CD14-positive monocyte (primary cell): ENCODE measurements at regions not wholly inside any gene's neighbourhood (a gene's known extent, or its start where the extent isn't known, plus 50 kb on each side); places are given as distances from the start of the nearest gene placed in this dataset.

Experiments used
- DNase-seq, 3 donors: peaks; one replicate each; pipeline ENCODE4 v3.0.0-alpha.2; 2011 to 2022
- H2AFZ ChIP-seq: 2 replicates; pipeline ENCODE4 v1.6.0; 2012; ENCODE audit warnings: mild to moderate bottlenecking, low read depth, low read length, inconsistent platforms; ENCODE audit not compliant: insufficient read depth, poor library complexity, severe bottlenecking
- H3K27ac ChIP-seq, 2 donors: 1 replicate in 1 of 2; 2 replicates in 1 of 2; pipeline ENCODE4 v1.5.1; 2012 to 2013; ENCODE audit warnings: low read length in 2 of 2, control low read depth in 1 of 2, inconsistent platforms in 1 of 2, low read depth in 1 of 2, mild to moderate bottlenecking in 1 of 2
- H3K27me3 ChIP-seq, 2 donors: one replicate each; pipeline versions ENCODE4 v1.6.0 to v1.6.1; 2011 to 2013; ENCODE audit warnings: low read length in 2 of 2; ENCODE audit not compliant: control insufficient read depth in 2 of 2, insufficient read depth in 2 of 2
- H3K36me3 ChIP-seq, 2 donors: replicated peaks in 1 of 2; 1 replicate in 1 of 2; 2 replicates in 1 of 2; pipeline versions ENCODE4 v1.5.1 to v1.6.1; 2012 to 2013; ENCODE audit warnings: low read length in 2 of 2, control low read depth in 1 of 2, inconsistent platforms in 1 of 2, mild to moderate bottlenecking in 1 of 2; ENCODE audit not compliant: insufficient read depth in 2 of 2, control insufficient read depth in 1 of 2
- H3K4me1 ChIP-seq, 2 donors: 1 replicate in 1 of 2; 2 replicates in 1 of 2; pipeline versions ENCODE4 v1.5.1 to v1.6.1; 2012 to 2013; ENCODE audit warnings: low read length in 2 of 2, control low read depth in 1 of 2, inconsistent platforms in 1 of 2, mild to moderate bottlenecking in 1 of 2, moderate library complexity in 1 of 2; ENCODE audit not compliant: insufficient read depth in 2 of 2, control insufficient read depth in 1 of 2
- H3K4me2 ChIP-seq: replicated peaks from 2 replicates; pipeline ENCODE3; 2012; ENCODE audit warnings: low read length, moderate library complexity, mild to moderate bottlenecking; ENCODE audit not compliant: poor library complexity, severe bottlenecking; ENCODE audit errors: extremely low read depth
- H3K4me3 ChIP-seq, 3 experiments: fragments of 200-600 bp in 1 of 3; sonication (generic) in 1 of 3; replicated peaks in 1 of 3; 1 replicate in 2 of 3; 2 replicates in 1 of 3; pipeline ENCODE4 v1.5.1; 2011 to 2013; ENCODE audit warnings: low read length in 3 of 3, mild to moderate bottlenecking in 3 of 3, control low read depth in 2 of 3, low read depth in 2 of 3, inconsistent platforms in 1 of 3, moderate library complexity in 1 of 3
- H3K79me2 ChIP-seq: 2 replicates; pipeline ENCODE4 v1.6.0; 2012; ENCODE audit warnings: mild to moderate bottlenecking, control low read depth, inconsistent platforms, low read length, moderate library complexity; ENCODE audit not compliant: insufficient read depth
- H3K9ac ChIP-seq: 2 replicates; pipeline ENCODE4 v1.6.0; 2017; ENCODE audit warnings: low read length, mild to moderate bottlenecking; ENCODE audit not compliant: insufficient read depth, poor library complexity, severe bottlenecking
- H3K9me3 ChIP-seq, 2 donors: replicated peaks in 1 of 2; 1 replicate in 1 of 2; 2 replicates in 1 of 2; pipeline versions ENCODE4 v1.5.1 to v1.6.1; 2012 to 2013; ENCODE audit warnings: low read length in 2 of 2, control low read depth in 1 of 2; ENCODE audit not compliant: control insufficient read depth in 1 of 2, insufficient read depth in 1 of 2
- H4K20me1 ChIP-seq: 2 replicates; pipeline ENCODE4 v1.6.0; 2012; ENCODE audit warnings: mild to moderate bottlenecking, low read length, control low read depth, moderate library complexity; ENCODE audit not compliant: insufficient read depth
- H3K27ac Mint-ChIP-seq, 7 donors: one replicate each; pipeline ENCODE4 v1.8.0; 2020; ENCODE audit warnings: mild to moderate bottlenecking in 7 of 7, mixed read lengths in 7 of 7, moderate library complexity in 6 of 7, inconsistent platforms in 2 of 7
- H3K27me3 Mint-ChIP-seq, 3 donors: one replicate each; pipeline ENCODE4 v1.8.0; 2021 to 2022; ENCODE audit warnings: low read depth in 3 of 3, mild to moderate bottlenecking in 3 of 3, mixed read lengths in 3 of 3, moderate library complexity in 3 of 3, inconsistent platforms in 1 of 3
- H3K36me3 Mint-ChIP-seq, 2 donors: one replicate each; pipeline ENCODE4 v1.8.0; 2020; ENCODE audit warnings: mixed read lengths in 2 of 2, inconsistent platforms in 1 of 2, mild to moderate bottlenecking in 1 of 2
- H3K4me1 Mint-ChIP-seq: one replicate; pipeline ENCODE4 v1.8.0; 2020; ENCODE audit warnings: mild to moderate bottlenecking, mixed read lengths
- H3K4me3 Mint-ChIP-seq, 2 donors: one replicate each; pipeline ENCODE4 v1.8.0; 2020; ENCODE audit warnings: mild to moderate bottlenecking in 2 of 2, mixed read lengths in 2 of 2, moderate library complexity in 1 of 2
- H3K9me3 Mint-ChIP-seq, 7 donors: one replicate each; pipeline ENCODE4 v1.8.0; 2020 to 2022; ENCODE audit warnings: mixed read lengths in 7 of 7, mild to moderate bottlenecking in 6 of 7, moderate library complexity in 6 of 7, inconsistent platforms in 2 of 7
- CTCF ChIP-seq: fragments of 200-600 bp; IDR thresholded peaks from one replicate; pipeline ENCODE4 v1.8.0; 2022; ENCODE audit warnings: antibody characterized with exemption, mild to moderate bottlenecking
- WGBS: methylation state at CpG from one replicate; pipeline ENCODE4 v1.1.5; 2013; ENCODE audit warnings: missing lambda C conversion rate; ENCODE audit not compliant: insufficient coverage; 5-methylcytosine and 5-hydroxymethylcytosine counted together
- intact Hi-C, 2 donors: fragments of 100-400 bp; cut with micrococcal nuclease; formaldehyde crosslinking; loops; one replicate each; pipeline versions ENCODE4 v1.15.0 to v1.15.1; 2023

- no peak overlapping the region for H2AFZ ChIP-seq
- H3K9ac ChIP-seq: no peak overlapping the region
- H3K4me2 ChIP-seq: peak overlapping the region; percentile 9
- H3K79me2 ChIP-seq: peaks cover 100% of the 10 kb centered on the region
- H3K36me3 Mint-ChIP-seq: peaks cover 2 to 24% of the 10 kb centered on the region in 2 donors
- H3K27ac ChIP-seq: peak overlapping the region; percentile 52 to 71
- H4K20me1 ChIP-seq: peaks cover 97% of the 10 kb centered on the region
- no peak for TF ChIP-seq CTCF
- peak in 1 of 3 donors; percentile 29 for DNase-seq
- peaks cover 0 to 2% (median 2%) of the 10 kb centered on the region in 3 donors for H3K27me3 Mint-ChIP-seq
- intact Hi-C loops: no loop called here
- no peaks in the 10 kb centered on the region for H3K9me3 Mint-ChIP-seq
- no peaks in the 10 kb centered on the region for H3K9me3 ChIP-seq
- H3K4me1 ChIP-seq: peaks cover 45 to 62% of the 10 kb centered on the region in 2 donors
- no peak overlapping the region for H3K4me3 ChIP-seq
- no peaks in the 10 kb centered on the region for H3K36me3 ChIP-seq
- peaks cover 65% of the 10 kb centered on the region for H3K4me1 Mint-ChIP-seq
- H3K27me3 ChIP-seq: no peaks in the 10 kb centered on the region
- no peak overlapping the region for H3K4me3 Mint-ChIP-seq
- 6% methylated on average over 6 of the region's 7 CpGs for WGBS
- peak overlapping the region; percentile 63 to 97 (median 92) for H3K27ac Mint-ChIP-seq
These were observed 57.9 kb upstream of the PNMA1 start for GRCh38 chr14:73771848-73772638.

- H3K27ac ChIP-seq: peak overlapping the region; percentile 63 to 71
- Mint-ChIP-seq H3K27me3 (peaks cover 0 to 2% (median 2%) of the 10 kb centered on the region in 3 donors), H3K36me3 (peaks cover 2 to 23% of the 10 kb centered on the region in 2 donors), H3K4me1 (peaks cover 73% of the 10 kb centered on the region), H3K9me3 (no peaks in the 10 kb centered on the region), H3K27ac (peak overlapping the region; percentile 87 to 97 (median 93)), H3K4me3 (peak overlapping the region; percentile 43 to 51)
- intact Hi-C loops: no loop called here
- no peaks in the 10 kb centered on the region for H3K9me3 ChIP-seq
- peaks cover 53 to 70% of the 10 kb centered on the region in 2 donors for H3K4me1 ChIP-seq
- peak overlapping the region; percentile 9 for H3K4me2 ChIP-seq
- no peak overlapping the region for H2AFZ ChIP-seq
- H3K27me3 ChIP-seq: no peaks in the 10 kb centered on the region
- no peak for TF ChIP-seq CTCF
- H3K9ac ChIP-seq: no peak overlapping the region
- 70% methylated on average over 9 of the region's 18 CpGs for WGBS
- H3K36me3 ChIP-seq: no peaks in the 10 kb centered on the region
- peaks cover 100% of the 10 kb centered on the region for H3K79me2 ChIP-seq
- no peak for DNase-seq
- H4K20me1 ChIP-seq: peaks cover 97% of the 10 kb centered on the region
- H3K4me3 ChIP-seq: peak overlapping the region in 1 of 3 experiments; percentile 9
These were observed 57.0 kb upstream of the PNMA1 start for GRCh38 chr14:73770977-73771847.
